IPS DF 19.7 (cell line): ENCODE measurements at regions not wholly inside any gene's neighbourhood (a gene's known extent, or its start where the extent isn't known, plus 50 kb on each side); places are given as distances from the start of the nearest gene placed in this dataset.

Experiments
- DNase-seq: peaks from one replicate; pipeline ENCODE4 v3.0.0-alpha.2; 2013; ENCODE audit warnings: low read depth, low spot score

GRCh38 chr3:43950775-43951174 is 260.0 kb downstream of the ABHD5 start:
- no peak for DNase-seq

DNA sequence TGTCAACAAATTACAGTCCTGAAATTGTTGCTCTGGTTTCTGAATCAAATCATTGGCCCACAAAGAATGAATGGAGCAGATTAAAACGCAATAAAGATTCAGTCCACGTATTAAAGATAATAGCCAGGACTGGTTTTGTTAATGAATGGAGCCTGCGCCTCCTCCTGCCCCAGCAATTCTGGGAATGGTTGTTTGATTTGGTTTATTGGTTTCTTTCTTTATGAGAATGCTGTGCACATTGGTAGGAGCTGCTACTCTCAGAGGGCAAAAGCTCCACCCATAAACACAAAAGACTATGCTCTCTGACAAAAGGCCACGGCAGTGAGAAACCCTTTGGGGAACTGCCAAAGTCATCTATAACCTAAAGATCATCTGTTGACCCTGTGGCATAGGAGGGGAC is 261.1 kb downstream of the ABHD5 start:
- DNase-seq, result no peak

DNA sequence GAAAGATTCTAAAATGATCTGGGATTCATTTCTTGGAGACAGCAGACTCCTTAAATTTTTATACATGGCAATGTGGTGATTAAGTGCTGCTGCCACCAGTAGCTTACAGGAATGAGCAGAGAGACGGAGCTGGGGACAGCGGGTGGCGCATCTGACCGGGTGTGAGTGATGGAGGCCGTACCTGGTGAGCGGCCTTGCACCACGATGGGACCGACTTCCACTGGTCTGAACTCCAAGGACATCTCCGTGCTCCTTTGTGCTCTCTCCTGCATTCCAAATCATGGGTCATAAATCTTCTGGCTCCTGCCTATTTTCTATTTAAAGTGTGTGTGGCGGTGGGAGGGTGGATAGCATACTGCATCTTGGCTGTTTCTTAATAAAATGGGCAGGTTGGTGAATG is 262.6 kb downstream of the ABHD5 start:
- no peak for DNase-seq

- no peak for DNase-seq
Observed at GRCh38 chr3:43953814-43954692, 263.3 kb downstream of the ABHD5 start.

DNA sequence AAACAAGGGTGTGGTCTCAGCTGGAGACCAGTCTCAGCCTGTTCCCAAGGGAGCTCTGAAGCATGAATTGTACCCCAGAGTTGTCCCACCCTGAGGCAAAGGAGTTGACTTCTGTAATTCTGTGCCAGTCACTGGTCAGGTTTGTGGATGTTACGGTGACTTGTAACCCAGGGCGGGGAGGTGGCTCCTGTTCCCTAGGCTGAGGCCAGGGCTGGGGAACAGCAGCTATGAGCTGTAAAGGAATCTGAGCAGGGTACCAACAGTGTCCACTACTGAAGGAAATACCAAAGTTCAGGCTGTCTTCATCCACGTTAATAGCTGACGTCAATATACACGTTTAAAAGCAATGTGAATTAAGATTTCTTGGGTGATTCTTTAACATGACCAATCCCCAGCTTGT is 266.2 kb downstream of the ABHD5 start:
- no peak for DNase-seq

GRCh38 chr3:43957553-43957952 is 266.8 kb downstream of the ABHD5 start:
- DNase-seq, result no peak

- DNase-seq, result no peak
Observed at GRCh38 chr3:43958005-43958770, 267.4 kb downstream of the ABHD5 start.

GRCh38 chr3:43958973-43959372 is 268.2 kb downstream of the ABHD5 start:
- DNase-seq, result no peak

DNA sequence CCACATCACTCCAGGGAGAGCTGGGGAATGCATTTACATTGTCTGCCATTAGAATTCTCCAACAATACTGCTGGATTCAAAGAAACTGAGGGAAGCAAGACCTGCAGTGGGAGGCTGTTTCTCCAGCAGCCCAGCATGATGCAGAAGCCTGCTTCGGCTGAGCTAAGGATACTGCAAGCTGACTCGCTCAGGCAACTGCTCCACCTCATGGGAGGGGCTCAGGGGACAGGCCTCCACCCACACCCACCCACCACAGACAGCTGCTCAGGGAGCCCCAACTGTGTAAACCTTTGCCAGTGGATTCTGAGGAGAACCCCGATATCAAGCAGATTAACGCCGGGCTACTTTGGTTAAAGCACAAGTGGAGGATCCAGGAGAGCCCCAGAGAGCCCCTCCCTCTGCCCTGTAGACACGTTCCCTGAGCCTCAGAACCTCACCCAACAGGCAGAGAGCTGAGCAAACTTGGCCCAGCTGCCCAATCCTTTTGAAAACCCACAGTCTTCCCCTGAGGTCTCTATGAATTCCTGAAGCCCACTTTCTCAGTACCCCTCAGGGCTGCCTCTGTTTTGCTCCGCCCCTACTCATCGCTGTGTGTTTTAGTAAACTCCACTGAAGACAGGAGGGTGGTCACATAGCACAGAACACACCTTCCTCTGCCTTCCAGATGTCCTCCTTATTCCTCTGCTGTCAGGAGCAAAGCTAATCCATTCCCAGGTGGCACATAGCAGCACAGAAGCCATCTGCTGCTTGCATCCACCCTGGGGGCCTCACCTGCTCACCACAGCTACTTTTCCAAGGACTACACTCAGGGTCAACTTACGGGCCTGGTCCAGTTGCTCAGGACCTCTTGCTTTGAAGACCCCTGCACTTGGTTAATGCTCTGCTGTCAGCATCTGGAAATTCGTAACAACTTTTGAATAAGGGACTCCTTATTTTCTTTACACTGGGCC is 269.0 kb downstream of the ABHD5 start:
- DNase-seq, result no peak

- DNase-seq, result no peak
Observed at GRCh38 chr3:43960448-43960840, 269.7 kb downstream of the ABHD5 start.

DNA sequence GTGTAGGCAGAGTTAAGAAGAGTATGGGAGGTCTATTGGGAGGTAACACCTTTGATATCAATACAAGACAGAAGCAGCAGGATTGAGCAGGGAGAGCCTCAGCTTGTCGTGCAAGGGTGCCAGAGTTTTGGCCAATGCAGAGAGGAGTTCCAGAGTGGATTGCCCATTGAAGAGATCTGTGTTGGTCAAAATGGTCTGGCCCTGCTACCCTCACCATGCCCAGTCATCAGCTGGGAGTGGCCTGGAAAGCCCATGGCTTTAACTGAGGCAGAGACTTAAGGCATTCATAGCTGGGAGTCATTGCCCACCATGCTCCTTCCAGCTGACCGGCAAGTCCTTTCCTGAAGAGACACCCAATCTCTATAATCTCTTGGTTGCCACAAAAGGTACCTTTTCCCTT is 271.3 kb downstream of the ABHD5 start:
- no peak for DNase-seq

- DNase-seq, result no peak
Observed at GRCh38 chr3:43963208-43963607, 272.5 kb downstream of the ABHD5 start.

- DNase-seq, result no peak
Observed at GRCh38 chr3:43964640-43965039, 273.9 kb downstream of the ABHD5 start.

DNA sequence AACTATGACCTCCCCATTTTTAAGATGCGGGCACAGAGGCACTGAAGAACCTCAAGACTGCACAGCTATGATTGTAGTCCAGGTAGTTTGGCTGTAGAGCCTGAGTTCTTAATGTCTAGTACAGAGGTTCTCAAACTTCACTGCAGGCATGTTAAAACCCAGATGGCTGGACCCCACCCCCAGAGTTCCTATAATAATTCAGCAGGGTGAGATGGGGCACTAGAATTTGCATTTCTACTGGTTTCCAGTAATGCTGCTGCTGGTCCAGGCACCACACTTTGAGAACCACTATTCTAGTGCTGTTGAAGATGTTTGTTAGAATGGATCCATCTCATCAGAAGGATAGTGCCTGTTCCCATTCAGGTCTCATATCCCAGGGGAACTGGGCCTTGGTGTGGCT is 274.9 kb downstream of the ABHD5 start:
- no peak for DNase-seq

- no peak for DNase-seq
Observed at GRCh38 chr3:43966126-43966525, 275.4 kb downstream of the ABHD5 start.

GRCh38 chr3:43966530-43966929 is 275.2 kb upstream of the TOPAZ1 start:
- no peak for DNase-seq

DNA sequence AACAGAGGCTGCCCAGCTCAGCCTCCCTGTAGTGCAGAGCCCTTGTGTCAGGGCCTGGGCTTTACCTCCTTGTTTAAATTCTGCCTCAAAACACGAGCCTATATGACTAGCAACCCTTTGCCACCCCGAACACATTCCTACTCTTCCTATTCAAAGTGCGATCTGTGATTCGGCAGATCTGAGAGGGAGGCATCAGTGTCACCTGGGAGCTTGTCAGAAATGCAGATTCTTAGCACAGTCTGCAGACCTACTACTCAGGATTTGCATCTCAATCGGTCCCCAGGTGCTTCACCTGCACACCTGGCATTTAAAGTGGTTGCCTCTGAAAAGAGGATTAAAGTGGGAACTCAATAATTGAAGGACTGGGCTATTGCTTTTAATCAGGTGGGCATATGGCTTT is 273.2 kb upstream of the TOPAZ1 start:
- peak; percentile 60 for DNase-seq

GRCh38 chr3:43969944-43970343 is 271.7 kb upstream of the TOPAZ1 start:
- no peak for DNase-seq

DNA sequence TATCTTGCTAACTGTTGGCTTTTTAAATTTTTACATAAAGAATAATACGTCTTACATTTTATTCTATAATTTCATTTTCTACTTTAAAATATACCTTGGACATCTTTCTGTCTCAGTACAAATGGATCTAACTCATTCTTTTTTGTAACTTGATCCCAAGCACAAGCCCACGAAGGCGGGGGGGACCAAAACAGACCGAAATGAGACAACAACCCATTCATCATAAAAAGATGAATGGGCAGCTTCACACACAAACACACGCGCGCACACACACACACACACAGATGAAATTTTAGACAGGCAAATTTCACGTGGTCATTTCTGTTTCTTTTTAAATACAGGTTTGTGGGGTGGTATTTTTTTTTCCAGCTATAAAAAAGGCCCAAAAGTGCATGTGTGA is 271.3 kb upstream of the TOPAZ1 start:
- DNase-seq, result no peak

DNA sequence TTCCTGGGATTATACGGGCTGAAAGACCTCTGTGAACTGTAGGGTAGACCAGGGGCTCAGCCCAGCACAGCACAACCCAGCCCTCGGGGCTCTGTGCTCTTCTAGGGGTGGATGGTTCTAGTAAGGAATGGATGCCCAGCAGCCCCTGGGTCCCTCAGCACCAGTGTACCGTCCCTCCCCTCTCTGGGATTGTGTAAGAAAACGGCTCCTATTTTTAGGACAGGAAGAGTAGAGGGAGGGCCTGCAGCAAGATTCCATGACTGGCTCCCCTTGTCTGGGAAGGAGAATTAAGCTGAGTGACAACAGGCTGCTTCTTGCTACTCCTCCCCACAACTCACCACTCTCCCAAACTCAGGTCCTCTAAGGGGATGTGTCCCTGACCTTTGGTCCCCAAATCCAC is 270.8 kb upstream of the TOPAZ1 start:
- DNase-seq, result no peak

DNA sequence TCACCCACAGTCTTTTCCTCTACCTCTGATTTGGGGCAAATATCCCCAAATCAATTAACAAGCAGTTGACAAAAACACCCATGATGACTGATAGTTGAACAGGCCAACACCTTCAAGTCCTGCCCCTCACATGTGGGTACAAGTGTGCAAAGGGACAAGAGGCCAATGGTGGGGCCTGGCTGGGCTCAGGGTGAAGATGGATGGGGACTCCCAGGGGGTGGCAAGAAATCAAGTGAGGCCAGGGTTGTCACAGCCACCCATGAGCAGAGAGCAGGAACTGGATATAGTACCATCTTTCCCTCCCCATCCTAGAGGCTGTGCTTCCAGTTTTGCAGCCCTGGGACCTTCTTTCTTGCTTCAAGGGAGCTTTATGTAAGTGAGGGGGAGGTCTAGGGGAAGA is 270.2 kb upstream of the TOPAZ1 start:
- DNase-seq, result no peak

DNA sequence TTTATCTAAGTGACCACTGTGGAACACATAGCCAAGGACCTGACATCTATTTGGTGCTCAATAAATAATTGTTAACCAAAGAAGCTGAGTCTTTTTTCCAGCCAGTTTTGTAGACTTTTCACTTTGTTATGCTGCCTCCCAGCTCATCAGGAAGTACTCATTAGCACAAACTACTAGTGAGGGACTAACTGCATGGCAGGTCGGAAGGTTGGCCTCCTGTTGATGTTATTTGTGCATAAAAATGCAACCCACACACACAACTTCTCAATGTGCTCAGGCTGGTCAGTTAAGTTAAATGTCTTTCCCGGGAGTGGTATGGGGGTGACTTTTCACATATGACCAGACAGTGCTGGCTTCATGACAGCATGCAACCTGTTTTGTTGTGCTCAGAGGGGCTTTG is 263.0 kb upstream of the TOPAZ1 start:
- DNase-seq, result no peak
